Heart left ventricle (tissue), 16 donors: ENCODE measurements at regions not wholly inside any gene's neighbourhood (a gene's known extent, or its start where the extent isn't known, plus 50 kb on each side); places are given as distances from the start of the nearest gene placed in this dataset.

Experiments used
- ATAC-seq, 4 donors: fragments of 200-7000 bp; cut with Tn5 transposase; one replicate each; pipeline ENCODE4 v1.9.1; 2020 to 2022; ENCODE audit warnings: moderate library complexity in 4 of 4, mild to moderate bottlenecking in 3 of 4, moderate number of reproducible peaks in 1 of 4
- DNase-seq, 5 donors: peaks; one replicate each; pipeline ENCODE4 v3.0.0-alpha.2; 2020
- H3K27ac ChIP-seq, 12 donors: fragments of 200-600 bp; sonication (generic) in 4 of 12; one replicate each; pipeline versions ENCODE4 v1.5.0 to v1.8.0; 2016 to 2022; ENCODE audit warnings: mild to moderate bottlenecking in 2 of 12
- H3K27me3 ChIP-seq, 9 donors: fragments of 200-600 bp; sonication (generic) in 2 of 9; one replicate each; pipeline versions ENCODE4 v1.5.1 to v1.8.0; 2016 to 2022; ENCODE audit warnings: mild to moderate bottlenecking in 3 of 9
- H3K36me3 ChIP-seq, 9 donors: fragments of 200-600 bp; sonication (generic) in 2 of 9; one replicate each; pipeline versions ENCODE4 v1.5.0 to v1.8.0; 2018 to 2022; ENCODE audit warnings: mild to moderate bottlenecking in 2 of 9
- H3K4me1 ChIP-seq, 12 donors: fragments of 200-600 bp; sonication (generic) in 4 of 12; one replicate each; pipeline versions ENCODE4 v1.5.0 to v1.8.0; 2016 to 2022; ENCODE audit warnings: mild to moderate bottlenecking in 3 of 12
- H3K4me3 ChIP-seq, 12 donors: fragments of 200-600 bp; sonication (generic) in 4 of 12; one replicate each; pipeline versions ENCODE4 v1.5.0 to v1.8.0; 2017 to 2022; ENCODE audit warnings: mild to moderate bottlenecking in 9 of 12, moderate library complexity in 4 of 12
- H3K9me3 ChIP-seq, 12 donors: fragments of 200-600 bp; sonication (generic) in 4 of 12; one replicate each; pipeline versions ENCODE4 v1.5.0 to v1.8.0; 2016 to 2022; ENCODE audit warnings: mild to moderate bottlenecking in 1 of 12
- POLR2A ChIP-seq, 2 donors: fragments of 450-650 bp; IDR thresholded peaks; one replicate each; pipeline ENCODE4 v1.6.1; 2017; ENCODE audit warnings: antibody characterized with exemption in 2 of 2, mild to moderate bottlenecking in 2 of 2, moderate library complexity in 2 of 2
- WGBS, 4 donors: extraction: QIAGEN DNeasy Blood & Tissue Kit in 2 of 4; methylation state at CpG; one replicate each; pipeline versions ENCODE4 v1.1.5 to v1.1.7; 2013 to 2018; 5-methylcytosine and 5-hydroxymethylcytosine counted together
- intact Hi-C, 10 donors: fragments of 100-400 bp; cut with DNase I; formaldehyde crosslinking; loops; one replicate each; pipeline versions ENCODE4 v1.11.1 to v1.14.2; 2022
- TF ChIP-seq, protein P1 (sequence below), 12 donors: fragments of 200-600 bp; sonication (generic) in 4 of 12; IDR thresholded peaks; one replicate each; pipeline versions ENCODE4 v1.5.0 to v1.8.0; 2018 to 2022; ENCODE audit warnings: antibody characterized with exemption in 12 of 12, mild to moderate bottlenecking in 5 of 12
- donor health status: ischemic (EF 13 %, LVEDD 7.1; RV severe dilation, severe dysfunction).
- donor health status: healthy with polysubstance abuse.
- donor health status: DM: no; HTN: yes; CAD: no.
- donor health status: DM: no; HTN: no; CAD: no.
- donor health status: ischemic (EF 25% LVEDD 6.9; RV normal size, moderate dysfunction).
- donor health status: ischemic (EF 25% LVEDD 5.7; RV mildly dilated, moderate dysfunction).
- donor health status: healthy.
- donor health status: DM: yes; HTN: yes; CAD: no.
- donor health status: ischemic (EF 35%, LVEDD 5.7; RV mildly dilated, moderate dysfunction).
- donor health status: nonischemic (EF 11% LVEDD 7.7; RV severe dilation, severe dysfunction).
- donor health status: DM: yes; HTN: yes; CAD: no.
- donor health status: PGD.
- donor health status: ischemic (EF 29% LVEDD 5.4; RV normal size, mild dysfunction).
- donor health status: nonischemic (EF 23%, LVEDD 6.1; RV moderate dilation, normal function).

DNA sequence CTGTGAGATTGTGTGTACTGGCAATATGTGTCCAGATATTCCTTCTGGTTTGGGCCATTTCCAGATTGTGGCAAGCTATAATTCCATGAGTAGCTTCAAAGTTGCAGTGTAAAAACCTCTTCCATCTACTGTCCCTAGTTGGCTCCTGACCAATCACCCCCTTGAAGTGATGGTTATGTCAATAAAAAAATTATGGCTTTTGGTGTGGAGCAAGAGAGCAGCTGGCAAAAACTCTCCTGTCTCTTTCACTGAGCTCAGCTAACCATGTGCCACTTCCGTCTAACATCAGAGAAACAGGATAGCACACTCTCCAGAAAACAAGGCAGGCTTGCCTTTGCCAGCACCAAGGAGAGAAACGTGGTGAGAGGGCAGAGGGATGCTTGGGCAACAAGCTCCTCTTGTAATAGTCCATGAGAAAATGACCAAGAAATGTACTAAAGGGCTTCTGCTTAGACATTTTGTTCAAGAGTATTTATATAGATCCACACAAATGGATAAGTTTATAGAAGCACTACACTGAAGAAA is 914.4 kb upstream of the SEMA6A start:
- WGBS, 4 donors: 41 to 67% (median 52%) methylated on average over 2 of the region's 2 CpGs
- DNase-seq: no peak

GRCh38 chr5:117487556-117487955 is 912.9 kb upstream of the SEMA6A start:
- ATAC-seq (no peak), DNase-seq (no peak)
- Histone ChIP-seq H3K4me1 (no peaks in the 10 kb centered on the region), H3K36me3 (no peaks in the 10 kb centered on the region), H3K27me3 (no peaks in the 10 kb centered on the region), H3K9me3 (peaks cover 0 to under 1% (median 0%) of the 10 kb centered on the region in 12 donors), H3K27ac (no peak overlapping the region), H3K4me3 (no peak overlapping the region)
- intact Hi-C loops: no loop called here
- 90 to 94% (median 91%) methylated on average over 4 of the region's 4 CpGs for WGBS, 4 donors
- TF ChIP-seq, protein P1, sequence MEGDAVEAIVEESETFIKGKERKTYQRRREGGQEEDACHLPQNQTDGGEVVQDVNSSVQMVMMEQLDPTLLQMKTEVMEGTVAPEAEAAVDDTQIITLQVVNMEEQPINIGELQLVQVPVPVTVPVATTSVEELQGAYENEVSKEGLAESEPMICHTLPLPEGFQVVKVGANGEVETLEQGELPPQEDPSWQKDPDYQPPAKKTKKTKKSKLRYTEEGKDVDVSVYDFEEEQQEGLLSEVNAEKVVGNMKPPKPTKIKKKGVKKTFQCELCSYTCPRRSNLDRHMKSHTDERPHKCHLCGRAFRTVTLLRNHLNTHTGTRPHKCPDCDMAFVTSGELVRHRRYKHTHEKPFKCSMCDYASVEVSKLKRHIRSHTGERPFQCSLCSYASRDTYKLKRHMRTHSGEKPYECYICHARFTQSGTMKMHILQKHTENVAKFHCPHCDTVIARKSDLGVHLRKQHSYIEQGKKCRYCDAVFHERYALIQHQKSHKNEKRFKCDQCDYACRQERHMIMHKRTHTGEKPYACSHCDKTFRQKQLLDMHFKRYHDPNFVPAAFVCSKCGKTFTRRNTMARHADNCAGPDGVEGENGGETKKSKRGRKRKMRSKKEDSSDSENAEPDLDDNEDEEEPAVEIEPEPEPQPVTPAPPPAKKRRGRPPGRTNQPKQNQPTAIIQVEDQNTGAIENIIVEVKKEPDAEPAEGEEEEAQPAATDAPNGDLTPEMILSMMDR (IDR thresholded peaks at IDR 0.05): no peak
- no peak for TF ChIP-seq POLR2A (IDR thresholded peaks at IDR 0.05)

More for the DNA sequence above, 914.4 kb upstream of the SEMA6A start:
- no peaks in the 10 kb centered on the region for H3K4me1 ChIP-seq
- H3K27me3 ChIP-seq: peaks cover 0 to 2% (median 0%) of the 10 kb centered on the region in 9 donors
- H3K27ac ChIP-seq: no peak overlapping the region
- intact Hi-C loops: no loop called here
- TF ChIP-seq, protein P1 (IDR thresholded peaks at IDR 0.05): no peak
- TF ChIP-seq POLR2A (IDR thresholded peaks at IDR 0.05): no peak
- no peaks in the 10 kb centered on the region for H3K36me3 ChIP-seq
- H3K9me3 ChIP-seq: peaks cover 0 to 15% (median 0%) of the 10 kb centered on the region in 12 donors
- no peak for ATAC-seq
- no peak overlapping the region for H3K4me3 ChIP-seq

- intact Hi-C loops: no loop called here
- H3K4me3 ChIP-seq: no peak overlapping the region
- TF ChIP-seq, protein P1 (IDR thresholded peaks at IDR 0.05): no peak
- TF ChIP-seq POLR2A (IDR thresholded peaks at IDR 0.05): no peak
- no peaks in the 10 kb centered on the region for H3K36me3 ChIP-seq
- no peaks in the 10 kb centered on the region for H3K9me3 ChIP-seq
- H3K4me1 ChIP-seq: no peaks in the 10 kb centered on the region
- no peak overlapping the region for H3K27ac ChIP-seq
- no peak for DNase-seq
- no peaks in the 10 kb centered on the region for H3K27me3 ChIP-seq
- ATAC-seq: no peak
Measured at GRCh38 chr5:117486879-117487391, 912.3 kb upstream of the SEMA6A start.

GRCh38 chr5:117486261-117486660 is 911.6 kb upstream of the SEMA6A start:
- no peaks in the 10 kb centered on the region for H3K9me3 ChIP-seq
- H3K36me3 ChIP-seq: no peaks in the 10 kb centered on the region
- TF ChIP-seq, protein P1 (IDR thresholded peaks at IDR 0.05): no peak
- TF ChIP-seq POLR2A (IDR thresholded peaks at IDR 0.05): no peak
- no peak overlapping the region for H3K4me3 ChIP-seq
- ATAC-seq: no peak
- no peaks in the 10 kb centered on the region for H3K27me3 ChIP-seq
- no peaks in the 10 kb centered on the region for H3K4me1 ChIP-seq
- H3K27ac ChIP-seq: no peak overlapping the region
- intact Hi-C loops: no loop called here
- DNase-seq: no peak
